ENCODE measurements at regions not wholly inside any gene's neighbourhood (a gene's known extent, or its start where the extent isn't known, plus 50 kb on each side); places are given as distances from the start of the nearest gene placed in this dataset.

DNA sequence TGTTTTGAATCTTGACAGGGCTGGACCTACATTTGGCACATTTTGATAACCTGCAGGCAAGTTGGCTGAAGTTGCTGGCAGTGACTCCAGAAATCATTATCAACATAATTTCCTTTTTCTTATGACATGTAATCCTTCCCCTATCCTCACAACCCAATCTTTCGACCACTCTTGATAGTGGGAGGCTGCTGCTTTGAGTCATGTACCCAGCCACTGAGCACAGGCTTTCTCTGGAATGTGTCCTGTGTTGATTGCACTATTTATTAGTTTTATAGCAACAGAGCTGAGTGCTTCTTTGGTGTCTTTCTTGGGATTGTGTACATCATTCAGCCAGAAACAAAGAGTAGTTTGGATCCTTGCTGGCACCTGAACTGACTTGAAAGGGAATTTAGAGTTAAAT lies 183.1 kb upstream of the LEF1 start:
- H3K9me3 ChIP-seq (ENCODE audit: control insufficient read depth in 4 of 4, insufficient read depth in 3 of 4, low read length in 3 of 4): no peaks in the 10 kb centered on the region
- no peak for DNase-seq
- whole genome bisulfite sequencing, 2 donors: 54 to 56% methylated on average over 1 of the region's 1 CpG

DNA sequence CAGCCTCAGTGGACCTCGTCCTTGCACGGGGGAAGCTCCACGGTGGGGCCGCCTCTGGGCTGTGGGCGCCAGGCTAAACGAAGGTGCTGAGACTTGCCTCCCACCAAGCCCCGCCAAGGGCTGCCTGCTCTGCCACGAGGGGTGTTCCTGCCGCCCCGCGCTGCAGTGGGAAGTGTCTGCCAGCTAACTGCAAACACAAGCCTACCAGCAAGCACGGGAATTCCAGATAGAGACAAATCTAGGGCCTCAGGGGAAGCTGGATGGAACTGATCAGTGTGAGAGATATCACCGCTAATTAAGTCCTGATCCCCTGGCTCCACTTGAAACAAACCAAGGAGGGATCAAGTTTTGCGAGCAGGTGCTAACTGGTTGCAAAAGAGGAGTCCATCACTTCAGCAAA lies 181.6 kb upstream of the LEF1 start:
- Histone ChIP-seq H3K36me3 (ENCODE audit: control insufficient read depth in 4 of 4, insufficient read depth in 4 of 4, low read length in 4 of 4) (no peaks in the 10 kb centered on the region), H3K9ac (ENCODE audit: insufficient read depth in 1 of 2, low read length in 2 of 2) (no peak overlapping the region), H3K4me3 (no peak overlapping the region), H3K27ac (ENCODE audit: low read depth in 1 of 2, low read length in 1 of 2) (no peak overlapping the region), H3K9me3 (ENCODE audit: control insufficient read depth in 4 of 4, insufficient read depth in 3 of 4, low read length in 3 of 4) (no peaks in the 10 kb centered on the region), H3K27me3 (ENCODE audit: control insufficient read depth in 3 of 3, insufficient read depth in 3 of 3, low read length in 2 of 3) (no peaks in the 10 kb centered on the region), H3K4me1 (ENCODE audit: control insufficient read depth in 5 of 5, insufficient read depth in 5 of 5, low read length in 5 of 5) (peaks cover 1 to 28% (median 12%) of the 10 kb centered on the region in 5 donors)
- no peak for DNase-seq
- ATAC-seq (ENCODE audit: insufficient read depth, low FRiP score): no peak
- WGBS, 2 donors: 78 to 82% methylated on average over 14 of the region's 14 CpGs
- TF ChIP-seq, protein P1, sequence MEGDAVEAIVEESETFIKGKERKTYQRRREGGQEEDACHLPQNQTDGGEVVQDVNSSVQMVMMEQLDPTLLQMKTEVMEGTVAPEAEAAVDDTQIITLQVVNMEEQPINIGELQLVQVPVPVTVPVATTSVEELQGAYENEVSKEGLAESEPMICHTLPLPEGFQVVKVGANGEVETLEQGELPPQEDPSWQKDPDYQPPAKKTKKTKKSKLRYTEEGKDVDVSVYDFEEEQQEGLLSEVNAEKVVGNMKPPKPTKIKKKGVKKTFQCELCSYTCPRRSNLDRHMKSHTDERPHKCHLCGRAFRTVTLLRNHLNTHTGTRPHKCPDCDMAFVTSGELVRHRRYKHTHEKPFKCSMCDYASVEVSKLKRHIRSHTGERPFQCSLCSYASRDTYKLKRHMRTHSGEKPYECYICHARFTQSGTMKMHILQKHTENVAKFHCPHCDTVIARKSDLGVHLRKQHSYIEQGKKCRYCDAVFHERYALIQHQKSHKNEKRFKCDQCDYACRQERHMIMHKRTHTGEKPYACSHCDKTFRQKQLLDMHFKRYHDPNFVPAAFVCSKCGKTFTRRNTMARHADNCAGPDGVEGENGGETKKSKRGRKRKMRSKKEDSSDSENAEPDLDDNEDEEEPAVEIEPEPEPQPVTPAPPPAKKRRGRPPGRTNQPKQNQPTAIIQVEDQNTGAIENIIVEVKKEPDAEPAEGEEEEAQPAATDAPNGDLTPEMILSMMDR (IDR thresholded peaks at IDR 0.05; ENCODE audit: control extremely low read depth, extremely low read depth): no peak

More for the DNA sequence above, 183.1 kb upstream of the LEF1 start:
- Histone ChIP-seq H3K36me3 (ENCODE audit: control insufficient read depth in 4 of 4, insufficient read depth in 4 of 4, low read length in 4 of 4) (no peaks in the 10 kb centered on the region), H3K4me1 (ENCODE audit: control insufficient read depth in 5 of 5, insufficient read depth in 5 of 5, low read length in 5 of 5) (peaks cover 5 to 37% (median 15%) of the 10 kb centered on the region in 5 donors), H3K27me3 (ENCODE audit: control insufficient read depth in 3 of 3, insufficient read depth in 3 of 3, low read length in 2 of 3) (no peaks in the 10 kb centered on the region), H3K4me3 (no peak overlapping the region), H3K27ac (ENCODE audit: low read depth in 1 of 2, low read length in 1 of 2) (no peak overlapping the region), H3K9ac (ENCODE audit: insufficient read depth in 1 of 2, low read length in 2 of 2) (no peak overlapping the region)
- TF ChIP-seq, protein P1 (IDR thresholded peaks at IDR 0.05; ENCODE audit: control extremely low read depth, extremely low read depth): no peak
- no peak for ATAC-seq (ENCODE audit: insufficient read depth, low FRiP score)

GRCh38 chr4:108346818-108347210 lies 178.1 kb upstream of the LEF1 start:
- Histone ChIP-seq H3K9me3 (ENCODE audit: control insufficient read depth in 4 of 4, insufficient read depth in 3 of 4, low read length in 3 of 4) (peaks cover 0 to 1% (median 0%) of the 10 kb centered on the region in 4 donors), H3K27me3 (ENCODE audit: control insufficient read depth in 3 of 3, insufficient read depth in 3 of 3, low read length in 2 of 3) (no peaks in the 10 kb centered on the region), H3K27ac (ENCODE audit: low read depth in 1 of 2, low read length in 1 of 2) (no peak overlapping the region), H3K4me3 (no peak overlapping the region), H3K4me1 (ENCODE audit: control insufficient read depth in 5 of 5, insufficient read depth in 5 of 5, low read length in 5 of 5) (peaks cover 0 to 4% (median 1%) of the 10 kb centered on the region in 5 donors), H3K9ac (ENCODE audit: insufficient read depth in 1 of 2, low read length in 2 of 2) (no peak overlapping the region), H3K36me3 (ENCODE audit: control insufficient read depth in 4 of 4, insufficient read depth in 4 of 4, low read length in 4 of 4) (no peaks in the 10 kb centered on the region)
- no peak for ATAC-seq (ENCODE audit: insufficient read depth, low FRiP score)
- no peak for DNase-seq
- 94 to 97% methylated on average over 1 of the region's 1 CpG for WGBS, 2 donors
- TF ChIP-seq, protein P1 (IDR thresholded peaks at IDR 0.05; ENCODE audit: control extremely low read depth, extremely low read depth): no peak
